ENCODE measurements at regions not wholly inside any gene's neighbourhood (a gene's known extent, or its start where the extent isn't known, plus 50 kb on each side); places are given as distances from the start of the nearest gene placed in this dataset.

GRCh38 chr6:22747571-22747970 is 178.2 kb downstream of the HDGFL1 start:
- TF ChIP-seq CTCF (IDR thresholded peaks at IDR 0.05) (no peak), POLR2A (IDR thresholded peaks at IDR 0.05) (no peak)

Measured in thyroid gland (tissue), 4 donors.